ENCODE measurements at regions not wholly inside any gene's neighbourhood (a gene's known extent, or its start where the extent isn't known, plus 50 kb on each side); places are given as distances from the start of the nearest gene placed in this dataset.
"Not testable (repeated sequence)": the region's sequence is repeated elsewhere in the genome, so short reads cannot be mapped to it uniquely, and the experiment has no call there.

DNA sequence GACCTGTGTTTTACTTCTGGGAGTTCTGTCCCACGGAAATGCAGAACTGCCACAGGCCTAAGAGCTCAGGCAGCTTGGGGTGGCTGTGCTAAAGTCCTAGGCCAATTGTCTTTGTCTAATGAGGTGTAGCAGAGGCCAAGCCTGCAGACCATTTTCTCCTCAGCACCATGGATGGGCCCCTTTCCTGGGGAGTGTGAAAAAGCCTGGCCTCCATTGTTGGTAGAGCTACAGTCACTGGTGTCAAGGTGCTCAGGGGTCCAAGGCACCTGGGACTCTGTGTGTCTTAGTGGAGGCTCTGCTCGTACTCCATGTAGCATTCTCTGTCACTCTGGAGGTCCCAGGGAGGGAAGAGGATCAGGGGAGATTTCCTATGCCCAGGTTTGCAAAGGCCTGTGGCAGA, 329.6 kb downstream of the SLITRK5 start:
- in situ Hi-C loops (cut with MboI; ENCODE audit: low pct_unique_long_range_greater_than_20kb in 2 of 9, low sequenced_read_pairs in 9 of 9, unreplicated experiment in 9 of 9): no loop called here
- no peak overlapping the region for H3K4me3 ChIP-seq
- no peaks in the 10 kb centered on the region for H3K4me1 ChIP-seq (replicated peaks in 1 of 2)
- ATAC-seq (replicated peaks in 6 of 8): no peak
- no CpG with 5 or more reads among the region's 2 CpGs for WGBS, 10 experiments
- no peak overlapping the region for H3K27ac ChIP-seq

DNA sequence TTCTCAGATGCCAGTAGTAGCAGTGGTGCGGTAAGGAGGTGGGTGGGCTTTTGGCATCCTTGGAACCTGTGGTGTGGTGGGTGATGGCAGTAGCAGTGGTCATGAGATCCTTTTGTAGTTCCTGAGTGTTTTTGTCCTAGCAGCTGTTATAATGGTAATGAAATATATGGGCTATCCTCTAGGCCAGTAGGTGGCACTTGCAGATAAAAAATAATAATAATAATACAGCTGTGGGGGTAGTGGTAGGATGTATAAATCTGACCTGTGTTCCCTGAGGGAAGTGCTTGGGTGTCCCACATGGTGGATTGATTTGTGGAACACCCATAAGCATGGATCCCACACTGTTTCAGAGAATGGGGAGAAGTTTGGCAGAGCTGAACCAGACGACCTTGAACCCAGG, 334.0 kb downstream of the SLITRK5 start:
- in situ Hi-C loops (cut with MboI; ENCODE audit: low pct_unique_long_range_greater_than_20kb in 2 of 9, low sequenced_read_pairs in 9 of 9, unreplicated experiment in 9 of 9): no loop called here
- no peak overlapping the region for H3K27ac ChIP-seq
- no peak for ATAC-seq (replicated peaks in 6 of 8)
- no peak overlapping the region for H3K4me3 ChIP-seq
- H3K4me1 ChIP-seq (replicated peaks in 1 of 2): no peaks in the 10 kb centered on the region
- 67 to 100% (median 79%) methylated on average over 1 to 2 of the region's 2 CpGs; no CpG with 5 or more reads in 5 of the 10 experiments for WGBS, 10 experiments

DNA sequence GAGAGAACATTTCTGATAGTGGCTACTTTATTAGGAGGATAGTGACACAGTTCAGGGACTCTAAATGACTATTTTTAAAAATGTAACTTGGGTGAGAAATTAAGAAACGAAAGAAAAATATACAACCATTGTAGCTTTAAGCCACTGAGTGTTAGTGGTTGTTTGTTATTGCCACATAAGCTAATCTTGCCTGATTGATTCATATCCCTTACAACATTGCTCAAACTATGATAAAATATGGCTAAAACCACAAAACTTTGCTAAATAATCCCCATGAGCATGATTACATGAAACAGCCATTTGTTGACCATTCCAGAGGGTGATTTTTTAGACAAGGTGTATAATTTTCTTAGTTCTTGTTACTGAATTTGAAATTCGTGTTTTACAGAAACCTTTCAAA, 343.4 kb downstream of the SLITRK5 start:
- in situ Hi-C loops (cut with MboI; ENCODE audit: low pct_unique_long_range_greater_than_20kb in 2 of 9, low sequenced_read_pairs in 9 of 9, unreplicated experiment in 9 of 9): no loop called here
- no peak overlapping the region for H3K27ac ChIP-seq
- no peaks in the 10 kb centered on the region for H3K4me1 ChIP-seq (replicated peaks in 1 of 2)
- no peak for ATAC-seq (replicated peaks in 6 of 8)
- 0 to 88% (median 71%) methylated on average over 2 of the region's 2 CpGs; no CpG with 5 or more reads in 1 of the 10 experiments for WGBS, 10 experiments
- no peak overlapping the region for H3K4me3 ChIP-seq

DNA sequence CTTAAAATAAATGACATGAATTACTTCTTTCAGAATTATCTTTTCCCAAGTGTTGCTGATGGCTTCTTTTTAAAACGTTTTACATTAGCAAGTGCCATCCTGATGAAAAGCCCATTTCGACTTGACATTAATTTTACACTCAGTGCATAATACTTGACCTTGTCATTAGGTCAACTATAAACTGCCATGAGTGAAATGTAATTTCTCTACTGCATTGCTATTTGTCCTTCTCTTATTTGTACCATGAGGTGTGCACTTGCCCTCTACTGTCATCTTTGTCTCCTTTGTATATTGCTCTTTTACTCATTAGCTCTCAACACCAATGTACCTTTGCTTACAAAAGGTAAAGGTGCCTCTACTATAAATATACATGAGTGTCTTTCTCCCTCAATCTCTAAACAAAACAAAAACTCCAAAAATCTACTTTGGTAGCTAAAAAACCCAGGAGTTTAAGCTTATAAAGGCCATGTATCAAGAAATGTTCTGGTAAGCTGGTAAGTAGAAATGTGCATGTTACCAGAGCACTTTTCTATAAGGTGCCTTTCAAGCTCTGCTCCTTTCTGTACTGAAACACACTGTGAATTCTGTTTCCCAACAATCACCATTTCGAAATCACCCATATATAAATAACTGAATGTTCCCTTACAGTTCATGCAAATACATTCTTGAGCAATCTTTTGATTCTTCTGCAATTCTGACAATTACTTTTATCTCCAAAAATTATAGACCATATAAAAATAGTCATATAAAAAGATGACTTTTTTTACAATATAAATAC, 351.4 kb downstream of the SLITRK5 start:
- in situ Hi-C loops (cut with MboI; ENCODE audit: low pct_unique_long_range_greater_than_20kb in 2 of 9, low sequenced_read_pairs in 9 of 9, unreplicated experiment in 9 of 9): no loop called here
- Histone ChIP-seq H3K4me3 (no peak overlapping the region), H3K4me1 (replicated peaks in 1 of 2) (peaks cover 8 to 19% of the 10 kb centered on the region in 2 donors), H3K27ac (no peak overlapping the region)
- peak in 5 of 8 experiments; percentile 35 to 95 (median 91) for ATAC-seq (replicated peaks in 6 of 8)
- WGBS, 10 experiments: 0 to 78% (median 38%) methylated on average over 2 to 3 of the region's 3 CpGs

DNA sequence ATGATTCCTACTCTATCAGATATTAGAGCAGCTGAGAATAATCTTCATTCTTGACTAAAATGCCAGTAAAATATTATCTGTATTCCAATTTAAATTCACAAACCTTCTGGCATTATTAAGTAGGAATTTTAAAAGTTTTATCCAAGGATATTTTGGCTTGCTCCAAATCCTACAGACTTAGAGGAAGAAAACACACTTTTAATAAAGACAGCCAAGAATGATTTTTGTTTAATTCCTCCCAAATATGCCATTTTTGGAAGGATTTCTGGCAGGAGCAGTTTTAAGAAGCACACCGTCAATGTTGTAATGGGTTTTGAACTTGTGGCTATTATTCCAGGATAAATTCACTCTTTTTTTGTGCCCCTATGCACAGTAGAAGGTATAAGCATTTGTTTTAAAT, 355.1 kb downstream of the SLITRK5 start:
- WGBS, 10 experiments: 0 to 100% (median 61%) methylated on average over 1 of the region's 1 CpG; no CpG with 5 or more reads in 2 of the 10 experiments
- peaks cover 2 to 12% of the 10 kb centered on the region in 2 donors for H3K4me1 ChIP-seq (replicated peaks in 1 of 2)
- in situ Hi-C loops (cut with MboI; ENCODE audit: low pct_unique_long_range_greater_than_20kb in 2 of 9, low sequenced_read_pairs in 9 of 9, unreplicated experiment in 9 of 9): no loop called here
- no peak for ATAC-seq (replicated peaks in 6 of 8)
- H3K4me3 ChIP-seq: no peak overlapping the region
- no peak overlapping the region for H3K27ac ChIP-seq

DNA sequence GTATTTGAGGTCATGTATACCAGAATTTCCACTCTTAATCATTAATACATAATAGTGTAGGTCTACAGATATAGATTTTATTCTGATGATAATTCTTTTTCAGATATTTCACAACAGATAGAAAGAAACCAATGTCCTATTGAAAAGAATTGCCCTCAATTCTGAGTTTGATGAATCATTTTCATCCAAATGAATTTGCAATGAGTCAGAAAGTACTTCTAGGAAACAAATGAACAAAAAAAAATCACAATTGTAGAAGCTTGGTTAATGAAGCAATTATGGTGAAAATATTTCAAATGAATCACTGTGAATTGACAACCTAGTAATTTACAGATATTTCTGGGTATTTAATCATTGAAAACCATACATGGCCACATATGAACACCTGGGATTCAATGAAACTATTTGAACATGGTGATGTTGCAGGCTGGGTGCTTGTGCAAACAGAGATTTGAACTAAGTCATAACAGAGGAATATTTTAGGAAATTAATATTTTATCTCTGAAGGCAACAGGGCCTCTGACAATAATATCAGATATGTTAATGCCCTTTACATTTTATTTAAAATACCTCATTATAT, 360.9 kb downstream of the SLITRK5 start:
- in situ Hi-C loops (cut with MboI; ENCODE audit: low pct_unique_long_range_greater_than_20kb in 2 of 9, low sequenced_read_pairs in 9 of 9, unreplicated experiment in 9 of 9): no loop called here
- H3K4me1 ChIP-seq (replicated peaks in 1 of 2): no peaks in the 10 kb centered on the region
- H3K4me3 ChIP-seq: no peak overlapping the region
- H3K27ac ChIP-seq: no peak overlapping the region
- peak in 4 of 8 experiments; percentile 19 to 51 (median 41) for ATAC-seq (replicated peaks in 6 of 8)

DNA sequence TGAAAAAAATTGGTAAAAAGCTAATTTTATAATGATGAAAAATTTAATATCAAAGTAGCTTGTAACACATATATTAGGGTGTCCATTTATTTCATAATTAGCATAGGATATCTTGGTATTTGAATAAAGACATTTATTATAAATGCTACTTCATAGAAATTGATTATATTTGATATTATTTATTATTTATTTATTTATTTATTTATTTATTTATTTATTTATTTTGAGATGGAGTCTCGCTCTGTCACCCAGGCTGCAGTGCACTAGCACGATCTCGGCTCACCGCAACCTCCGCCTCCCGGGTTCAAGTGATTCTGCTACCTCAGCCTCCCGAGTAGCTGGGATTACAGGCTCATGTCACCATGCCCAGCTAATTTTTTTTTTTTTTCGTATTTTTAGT, 365.0 kb downstream of the SLITRK5 start:
- ATAC-seq (replicated peaks in 6 of 8); in situ Hi-C loops (cut with MboI; ENCODE audit: low pct_unique_long_range_greater_than_20kb in 2 of 9, low sequenced_read_pairs in 9 of 9, unreplicated experiment in 9 of 9); H3K27ac ChIP-seq; H3K4me3 ChIP-seq; H3K4me1 ChIP-seq (replicated peaks in 1 of 2): not testable (repeated sequence)
- 23 to 100% (median 92%) methylated on average over 1 to 8 of the region's 8 CpGs; no CpG with 5 or more reads in 1 of the 10 experiments for WGBS, 10 experiments

DNA sequence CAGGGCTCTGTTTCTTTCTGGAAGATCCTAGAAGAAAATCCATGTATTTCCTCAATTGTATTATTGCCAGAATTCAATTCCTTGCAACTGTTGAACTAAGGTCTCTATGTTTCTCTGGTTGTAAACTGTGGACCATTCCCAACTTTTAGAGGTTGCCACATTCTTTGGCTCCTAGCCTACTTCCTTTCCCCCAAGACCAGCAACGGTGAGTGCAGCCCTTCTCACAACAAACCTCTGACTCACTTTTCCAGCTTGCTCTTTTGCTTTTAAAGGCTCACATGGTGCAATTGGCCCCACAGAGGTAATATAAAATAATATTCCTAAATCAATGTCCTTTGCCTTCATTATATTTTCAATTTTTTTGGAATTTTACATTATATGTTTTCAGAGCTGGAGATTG, 371.3 kb downstream of the SLITRK5 start:
- ATAC-seq (replicated peaks in 6 of 8): no peak
- no peaks in the 10 kb centered on the region for H3K4me1 ChIP-seq (replicated peaks in 1 of 2)
- H3K27ac ChIP-seq: no peak overlapping the region
- H3K4me3 ChIP-seq: no peak overlapping the region
- WGBS, 10 experiments: 0 to 90% (median 60%) methylated on average over 1 of the region's 1 CpG; no CpG with 5 or more reads in 4 of the 10 experiments
- in situ Hi-C loops (cut with MboI; ENCODE audit: low pct_unique_long_range_greater_than_20kb in 2 of 9, low sequenced_read_pairs in 9 of 9, unreplicated experiment in 9 of 9): no loop called here

DNA sequence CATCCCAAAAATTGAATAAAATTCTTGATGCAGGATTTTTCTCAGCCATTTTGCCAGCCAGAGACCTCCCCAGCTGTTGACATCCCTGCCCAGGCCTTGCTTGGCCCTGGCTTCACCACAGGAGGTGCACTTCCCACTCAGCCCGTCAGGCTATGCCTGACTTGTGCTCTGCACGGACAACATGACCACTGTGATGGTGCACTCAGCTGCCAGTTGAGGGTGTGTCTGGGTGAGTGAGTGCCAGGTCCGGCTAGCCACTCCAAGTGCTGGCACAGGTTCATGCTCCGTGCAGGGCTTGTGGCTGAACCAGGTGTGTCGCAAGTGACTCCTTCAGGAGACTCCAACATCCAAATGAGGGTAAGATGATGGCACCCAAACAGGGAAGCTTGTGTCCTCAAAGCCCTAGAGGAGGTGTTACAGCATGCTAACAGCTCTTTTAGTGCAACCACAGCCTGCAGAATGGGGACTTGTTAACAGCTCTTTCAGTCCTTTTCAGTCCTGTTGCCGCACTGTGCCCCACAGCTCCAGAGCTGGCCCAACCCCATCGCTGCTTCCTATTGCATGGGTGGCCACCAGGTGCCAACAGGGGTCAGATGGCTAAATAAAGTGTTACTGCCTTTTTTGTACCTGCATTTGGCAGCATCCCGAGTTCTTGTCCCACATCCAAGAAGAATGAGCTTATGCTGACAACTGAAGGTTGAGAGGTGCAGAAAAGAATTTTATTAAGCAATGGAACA, 380.7 kb downstream of the SLITRK5 start:
- H3K27ac ChIP-seq: no peak overlapping the region
- in situ Hi-C loops (cut with MboI; ENCODE audit: low pct_unique_long_range_greater_than_20kb in 2 of 9, low sequenced_read_pairs in 9 of 9, unreplicated experiment in 9 of 9): no loop called here
- ATAC-seq (replicated peaks in 6 of 8): no peak
- no peaks in the 10 kb centered on the region for H3K4me1 ChIP-seq (replicated peaks in 1 of 2)
- 0 to 100% (median 55%) methylated on average over 1 to 6 of the region's 8 CpGs; no CpG with 5 or more reads in 2 of the 10 experiments for WGBS, 10 experiments
- H3K4me3 ChIP-seq: no peak overlapping the region

DNA sequence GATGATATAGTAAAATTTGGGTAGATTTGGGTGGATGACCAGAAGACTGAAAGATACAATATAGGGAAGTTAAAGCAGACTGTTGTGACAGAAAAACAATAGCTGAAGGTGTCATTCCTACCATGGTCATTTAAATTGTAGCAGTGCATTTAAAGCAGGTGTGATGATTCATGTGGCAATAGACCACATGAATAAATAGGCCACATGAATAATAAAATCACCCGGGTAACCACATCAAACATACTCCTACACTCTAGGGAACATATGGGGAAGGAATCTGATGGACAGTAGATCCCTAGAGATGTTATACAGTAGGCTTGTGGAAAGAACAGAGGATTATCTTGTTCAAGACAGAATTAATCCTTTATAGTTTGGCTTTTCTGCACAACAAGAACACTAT, 392.6 kb downstream of the SLITRK5 start:
- WGBS, 10 experiments: 22 to 57% (median 43%) methylated on average over 1 of the region's 1 CpG; no CpG with 5 or more reads in 7 of the 10 experiments
- peaks cover 0 to 3% of the 10 kb centered on the region in 2 donors for H3K4me1 ChIP-seq (replicated peaks in 1 of 2)
- no peak overlapping the region for H3K27ac ChIP-seq
- H3K4me3 ChIP-seq: no peak overlapping the region
- in situ Hi-C loops (cut with MboI; ENCODE audit: low pct_unique_long_range_greater_than_20kb in 2 of 9, low sequenced_read_pairs in 9 of 9, unreplicated experiment in 9 of 9): no loop called here
- ATAC-seq (replicated peaks in 6 of 8): no peak

DNA sequence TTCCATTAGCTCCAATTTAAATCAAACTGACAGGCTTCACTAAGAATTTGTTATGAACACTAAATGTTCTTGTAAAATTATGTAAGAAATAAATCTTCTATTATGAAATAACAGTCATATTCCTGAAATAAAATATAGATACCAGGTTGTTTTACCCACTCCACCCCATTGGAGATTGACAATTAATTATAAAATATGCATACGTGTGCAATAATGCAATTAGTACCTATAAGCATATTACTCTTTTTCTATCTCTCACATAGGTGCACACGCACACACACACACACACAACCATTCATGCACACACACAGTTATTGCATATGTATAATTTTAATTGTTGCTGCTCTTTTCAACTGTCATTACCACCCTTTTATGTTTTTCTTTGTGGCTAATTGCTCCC, 395.7 kb downstream of the SLITRK5 start:
- no peaks in the 10 kb centered on the region for H3K4me1 ChIP-seq (replicated peaks in 1 of 2)
- no peak overlapping the region for H3K4me3 ChIP-seq
- no peak for ATAC-seq (replicated peaks in 6 of 8)
- H3K27ac ChIP-seq: no peak overlapping the region
- WGBS, 10 experiments: 20 to 100% (median 90%) methylated on average over 1 to 2 of the region's 2 CpGs; no CpG with 5 or more reads in 1 of the 10 experiments
- in situ Hi-C loops (cut with MboI; ENCODE audit: low pct_unique_long_range_greater_than_20kb in 2 of 9, low sequenced_read_pairs in 9 of 9, unreplicated experiment in 9 of 9): no loop called here

DNA sequence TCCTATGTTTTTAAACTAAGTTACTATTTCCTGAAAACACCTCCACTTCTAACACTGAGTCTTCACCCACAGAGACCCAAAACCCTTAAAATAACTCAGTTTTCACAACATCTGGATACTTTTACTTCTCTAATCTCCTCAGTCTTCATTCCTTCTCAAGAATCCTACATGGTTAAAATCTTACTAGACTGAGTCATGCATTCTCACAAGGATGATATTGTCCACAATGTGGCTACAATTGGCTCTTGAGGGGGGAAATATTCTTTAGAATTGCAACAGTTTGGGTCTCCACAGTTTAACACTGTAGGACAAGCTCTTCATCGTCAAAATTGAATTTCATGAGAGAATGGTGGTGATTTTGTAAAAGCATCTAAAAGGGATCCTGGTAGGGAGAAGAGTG, 397.1 kb downstream of the SLITRK5 start:
- no peak for ATAC-seq (replicated peaks in 6 of 8)
- 33 to 100% (median 100%) methylated on average over 1 of the region's 1 CpG; no CpG with 5 or more reads in 3 of the 10 experiments for WGBS, 10 experiments
- Histone ChIP-seq H3K4me3 (no peak overlapping the region), H3K27ac (no peak overlapping the region), H3K4me1 (replicated peaks in 1 of 2) (no peaks in the 10 kb centered on the region)
- in situ Hi-C loops (cut with MboI; ENCODE audit: low pct_unique_long_range_greater_than_20kb in 2 of 9, low sequenced_read_pairs in 9 of 9, unreplicated experiment in 9 of 9): no loop called here

DNA sequence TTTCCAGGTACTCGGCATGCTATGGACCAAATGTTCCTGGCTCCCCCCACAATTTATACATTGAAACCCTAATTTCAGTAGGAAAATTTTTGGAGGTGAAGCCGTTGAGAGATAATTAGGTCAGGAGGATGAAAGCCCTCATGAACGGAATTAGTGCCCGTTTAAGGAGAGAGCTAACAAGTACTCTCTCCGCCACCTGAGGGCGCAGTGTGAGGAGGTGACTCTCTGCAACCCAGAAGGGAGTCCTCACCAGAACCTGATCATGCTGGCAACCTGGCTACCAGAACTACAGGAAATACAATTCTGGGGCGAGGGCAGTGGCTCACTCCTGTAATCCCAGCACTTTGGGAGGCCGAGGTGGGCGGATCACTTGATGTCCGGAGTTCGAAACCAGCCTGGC, 397.8 kb downstream of the SLITRK5 start:
- 19 to 100% (median 89%) methylated on average over 1 to 7 of the region's 11 CpGs; no CpG with 5 or more reads in 1 of the 10 experiments for WGBS, 10 experiments
- in situ Hi-C loops (cut with MboI; ENCODE audit: low pct_unique_long_range_greater_than_20kb in 2 of 9, low sequenced_read_pairs in 9 of 9, unreplicated experiment in 9 of 9): no loop called here
- no peak for ATAC-seq (replicated peaks in 6 of 8)

More for the DNA sequence above, 397.8 kb downstream of the SLITRK5 start:
- Histone ChIP-seq H3K4me3 (no peak overlapping the region), H3K4me1 (replicated peaks in 1 of 2) (no peaks in the 10 kb centered on the region), H3K27ac (no peak overlapping the region)
